Loucy (cell line): ENCODE measurements at regions not wholly inside any gene's neighbourhood (a gene's known extent, or its start where the extent isn't known, plus 50 kb on each side); places are given as distances from the start of the nearest gene placed in this dataset.
"Not testable (repeated sequence)": the region's sequence is repeated elsewhere in the genome, so short reads cannot be mapped to it uniquely, and the experiment has no call there.

Experiments
- CTCF ChIP-seq: fragments of 200-600 bp; sonication (generic); conservative IDR thresholded peaks from 2 replicates; pipeline ENCODE4 v1.5.1; 2014; ENCODE audit warnings: mild to moderate bottlenecking, antibody characterized with exemption, low read length
- EZH2phosphoT487 ChIP-seq: fragments of 200-600 bp; IDR thresholded peaks from 2 replicates; pipeline ENCODE4 v1.6.1; 2018; ENCODE audit warnings: antibody characterized with exemption, mild to moderate bottlenecking, moderate library complexity, borderline replicate concordance

GRCh38 chr2:12569929-12570328 is 146.8 kb upstream of the TRIB2 start:
- TF ChIP-seq CTCF, EZH2phosphoT487: not testable (repeated sequence)
